RKO (cell line): ENCODE measurements at regions not wholly inside any gene's neighbourhood (a gene's known extent, or its start where the extent isn't known, plus 50 kb on each side); places are given as distances from the start of the nearest gene placed in this dataset.

ENCODE experiments used
- DNase-seq: peaks from one replicate; pipeline ENCODE4 v3.0.0-alpha.2; 2016; ENCODE audit warnings: low spot score

GRCh38 chr1:83673312-83673711 is 325.6 kb downstream of the TTLL7 start:
- DNase-seq, result no peak

GRCh38 chr1:83671586-83671985 is 327.3 kb downstream of the TTLL7 start:
- no peak for DNase-seq

- DNase-seq, result no peak
Observed at GRCh38 chr1:83670909-83671565, 327.9 kb downstream of the TTLL7 start.

- no peak for DNase-seq
Observed at GRCh38 chr1:83641796-83642443, 357.0 kb downstream of the TTLL7 start.

- no peak for DNase-seq
Observed at GRCh38 chr1:83641206-83641658, 357.7 kb downstream of the TTLL7 start.

GRCh38 chr1:83639785-83640184 is 359.1 kb downstream of the TTLL7 start:
- DNase-seq, result no peak

GRCh38 chr1:83637586-83637985 is 361.3 kb downstream of the TTLL7 start:
- no peak for DNase-seq

GRCh38 chr1:83637009-83637408 is 361.9 kb downstream of the TTLL7 start:
- DNase-seq, result no peak

GRCh38 chr1:83632906-83633305 is 366.0 kb downstream of the TTLL7 start:
- DNase-seq, result no peak

GRCh38 chr1:83631851-83632250 is 367.1 kb downstream of the TTLL7 start:
- DNase-seq, result no peak

GRCh38 chr1:83627045-83627444 is 371.9 kb downstream of the TTLL7 start:
- no peak for DNase-seq

- no peak for DNase-seq
Observed at GRCh38 chr1:83626603-83627002, 372.3 kb downstream of the TTLL7 start.

- no peak for DNase-seq
Observed at GRCh38 chr1:83625646-83626045, 373.3 kb downstream of the TTLL7 start.

GRCh38 chr1:83620016-83620415 is 378.9 kb downstream of the TTLL7 start:
- no peak for DNase-seq

- no peak for DNase-seq
Observed at GRCh38 chr1:83619170-83619896, 379.6 kb downstream of the TTLL7 start.

- DNase-seq, result no peak
Observed at GRCh38 chr1:83617883-83618282, 381.0 kb downstream of the TTLL7 start.

GRCh38 chr1:83615370-83615769 is 383.6 kb downstream of the TTLL7 start:
- no peak for DNase-seq

- DNase-seq, result no peak
Observed at GRCh38 chr1:83606416-83606955, 392.4 kb downstream of the TTLL7 start.

GRCh38 chr1:83596331-83596730 is 402.6 kb downstream of the TTLL7 start:
- no peak for DNase-seq

- DNase-seq, result no peak
Observed at GRCh38 chr1:83593073-83593472, 405.9 kb downstream of the TTLL7 start.

- no peak for DNase-seq
Observed at GRCh38 chr1:83588140-83588539, 410.8 kb downstream of the TTLL7 start.

- DNase-seq, result no peak
Observed at GRCh38 chr1:83583351-83584014, 415.4 kb downstream of the TTLL7 start.
